Activated CD4-positive, alpha-beta T cell treated with anti-CD3 and anti-CD28 coated beads, Interleukin-2, amount 50 U/mL, for 24 hours (primary cell): ENCODE measurements at regions not wholly inside any gene's neighbourhood (a gene's known extent, or its start where the extent isn't known, plus 50 kb on each side); places are given as distances from the start of the nearest gene placed in this dataset.

Experiments used
- DNase-seq, 2 donors: peaks; one replicate each; pipeline ENCODE4 v3.0.0-alpha.2; 2020; ENCODE audit warnings: low read depth in 1 of 2, low spot score in 1 of 2

GRCh38 chr15:77823736-77824135 is 191.0 kb upstream of the LINGO1 start:
- no peak for DNase-seq

GRCh38 chr15:77822631-77823230 is 190.0 kb upstream of the LINGO1 start:
- no peak for DNase-seq

GRCh38 chr15:77821959-77822256 is 189.2 kb upstream of the LINGO1 start:
- no peak for DNase-seq

DNA sequence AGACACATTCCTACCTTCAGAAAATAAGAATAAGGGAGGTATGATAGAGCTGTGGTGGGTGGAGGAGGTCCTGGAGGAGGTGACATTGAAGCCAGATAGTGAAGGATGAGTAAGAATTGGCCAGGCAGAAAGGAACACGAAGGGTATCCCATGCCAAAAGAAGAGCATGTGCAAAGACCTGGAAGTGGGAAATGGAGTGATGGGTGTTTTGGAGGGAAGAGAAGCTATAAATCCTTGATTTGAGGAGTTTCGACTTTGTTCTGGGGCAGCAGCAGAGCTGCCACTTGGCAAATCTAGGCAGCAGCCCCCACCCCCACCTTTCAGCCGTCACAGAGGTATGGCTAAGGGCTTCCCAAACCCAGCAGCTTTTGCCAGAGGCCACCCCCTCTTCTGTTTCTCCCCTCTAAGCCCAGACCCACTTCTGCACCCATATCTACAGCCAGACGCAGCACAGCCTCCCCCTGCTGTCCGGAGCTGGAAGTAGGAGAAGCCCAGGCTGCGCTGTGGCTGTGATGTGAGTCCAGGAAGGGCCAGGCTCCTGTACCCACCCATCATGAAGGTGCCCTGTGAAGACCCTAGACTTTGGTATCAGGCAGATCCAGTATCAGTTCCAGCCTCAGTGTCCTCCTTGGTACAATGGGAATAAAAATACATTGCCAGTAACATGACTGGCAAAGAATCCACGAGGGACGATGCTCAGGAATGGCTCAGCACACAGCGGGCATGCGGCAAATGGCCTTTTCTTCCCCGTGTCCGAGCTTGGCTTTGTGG is 188.7 kb upstream of the LINGO1 start:
- no peak for DNase-seq

- DNase-seq = no peak
Measured at GRCh38 chr15:77819851-77820728, 187.4 kb upstream of the LINGO1 start.

DNA sequence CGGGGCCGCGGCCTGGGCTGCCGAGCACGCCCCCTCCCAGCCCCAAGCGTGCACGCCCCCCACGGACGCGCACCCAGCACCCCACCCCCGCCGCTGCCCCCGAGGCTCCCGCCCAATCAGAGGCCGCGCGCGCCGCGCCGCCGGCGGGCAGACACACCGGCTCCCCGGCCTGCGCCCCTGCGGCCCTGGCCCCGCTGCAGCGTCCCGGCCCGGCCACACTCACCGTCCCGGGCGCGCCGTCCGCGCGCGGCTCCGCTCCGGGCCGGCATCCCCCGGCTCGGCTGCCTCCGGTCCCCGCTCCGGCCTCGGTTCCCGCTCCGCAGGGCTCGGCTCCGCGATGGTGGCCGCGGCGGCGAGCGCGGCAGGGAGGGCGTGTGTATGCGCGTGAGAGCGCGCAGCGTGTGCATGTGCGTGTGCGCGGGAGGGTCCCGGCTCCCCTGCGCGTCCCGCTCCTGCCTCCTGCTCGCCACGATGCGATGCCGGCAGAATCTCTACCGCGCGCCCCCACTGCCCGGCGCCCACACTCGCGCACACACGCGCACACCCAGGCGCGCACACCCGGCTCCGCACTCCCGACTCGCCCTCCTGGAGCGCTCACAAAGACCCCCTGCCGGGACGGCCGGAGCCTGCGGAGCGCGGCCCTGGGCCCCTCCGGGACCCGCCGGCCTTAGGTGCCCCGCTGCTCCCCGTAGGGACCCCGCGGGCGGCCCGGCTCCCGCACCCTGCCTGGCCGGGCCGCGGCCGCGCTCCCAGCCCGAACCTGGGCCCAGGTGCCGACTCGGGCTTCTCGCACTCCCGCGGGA is 186.5 kb upstream of the LINGO1 start:
- no peak for DNase-seq

GRCh38 chr15:77818484-77819047 is 185.9 kb upstream of the LINGO1 start:
- no peak for DNase-seq

DNA sequence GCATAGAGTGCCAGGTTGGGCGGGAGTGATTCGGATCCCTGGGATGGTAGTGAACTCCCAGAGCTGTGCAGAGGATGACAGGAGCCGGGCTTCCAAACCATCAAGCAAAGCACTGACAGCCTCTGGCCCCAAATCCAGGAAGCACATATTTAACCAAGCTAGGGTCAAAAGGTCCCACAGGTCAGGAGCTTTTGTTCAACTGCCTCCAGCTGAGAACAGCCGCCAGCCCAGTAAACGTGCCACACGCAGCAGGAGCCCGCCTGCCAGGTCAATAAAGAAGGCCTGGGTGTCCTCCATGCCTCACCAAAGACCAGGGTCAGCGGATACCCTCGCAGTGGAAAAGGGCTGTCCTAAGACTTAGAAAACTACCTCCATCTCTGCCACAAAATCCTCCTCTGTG is 184.7 kb upstream of the LINGO1 start:
- DNase-seq = no peak

DNA sequence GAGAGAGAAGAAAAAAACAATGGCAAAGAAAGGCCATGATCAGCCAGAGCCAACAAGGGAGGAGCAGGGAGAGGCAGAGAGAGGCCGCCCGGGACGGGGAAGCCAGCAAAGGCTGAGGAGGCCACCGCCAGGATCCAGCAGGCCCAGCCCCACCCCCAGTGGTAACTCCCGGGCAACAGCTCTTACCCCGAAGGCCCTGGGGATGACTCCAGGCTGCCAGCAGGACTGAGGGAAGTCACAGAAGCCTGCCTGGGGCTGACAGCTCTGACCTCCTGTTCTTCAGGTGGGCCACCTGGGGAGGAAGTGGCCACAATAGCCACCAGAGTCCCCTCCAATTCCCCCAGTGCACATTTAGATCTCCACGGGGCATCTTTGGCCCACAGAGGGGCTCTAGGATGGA is 184.3 kb upstream of the LINGO1 start:
- DNase-seq = no peak

- no peak for DNase-seq
Measured at GRCh38 chr15:77815015-77815414, 182.3 kb upstream of the LINGO1 start.

- DNase-seq = no peak
Measured at GRCh38 chr15:77812664-77813063, 180.0 kb upstream of the LINGO1 start.

DNA sequence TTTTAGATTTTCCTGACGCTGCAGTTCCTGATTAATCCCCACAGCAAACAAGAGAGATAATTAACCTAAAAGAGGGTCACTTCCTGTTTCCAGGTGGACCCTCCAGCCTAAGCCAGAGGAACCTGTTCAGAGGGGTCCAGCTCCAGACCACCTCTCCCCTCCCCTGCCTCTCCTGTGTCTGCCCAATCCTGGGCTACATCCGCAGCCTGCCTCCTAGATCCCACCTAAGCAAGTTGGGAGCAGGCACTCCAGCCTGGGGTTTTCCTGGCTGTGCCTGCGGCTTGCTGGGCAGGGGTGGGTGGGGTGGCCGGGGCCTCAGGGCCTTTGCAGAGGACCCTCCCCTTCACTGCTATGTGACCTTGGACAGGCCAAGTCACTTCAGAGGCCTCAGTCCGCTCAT is 178.6 kb upstream of the LINGO1 start:
- no peak for DNase-seq

- DNase-seq = no peak
Measured at GRCh38 chr15:77810130-77810571, 177.4 kb upstream of the LINGO1 start.

- DNase-seq = no peak
Measured at GRCh38 chr15:77808581-77809177, 176.0 kb upstream of the LINGO1 start.

GRCh38 chr15:77808075-77808474 is 175.4 kb upstream of the LINGO1 start:
- no peak for DNase-seq

- no peak for DNase-seq
Measured at GRCh38 chr15:77807611-77808010, 174.9 kb upstream of the LINGO1 start.

- no peak for DNase-seq
Measured at GRCh38 chr15:77807115-77807514, 174.4 kb upstream of the LINGO1 start.

- DNase-seq = no peak
Measured at GRCh38 chr15:77804210-77804609, 171.5 kb upstream of the LINGO1 start.

DNA sequence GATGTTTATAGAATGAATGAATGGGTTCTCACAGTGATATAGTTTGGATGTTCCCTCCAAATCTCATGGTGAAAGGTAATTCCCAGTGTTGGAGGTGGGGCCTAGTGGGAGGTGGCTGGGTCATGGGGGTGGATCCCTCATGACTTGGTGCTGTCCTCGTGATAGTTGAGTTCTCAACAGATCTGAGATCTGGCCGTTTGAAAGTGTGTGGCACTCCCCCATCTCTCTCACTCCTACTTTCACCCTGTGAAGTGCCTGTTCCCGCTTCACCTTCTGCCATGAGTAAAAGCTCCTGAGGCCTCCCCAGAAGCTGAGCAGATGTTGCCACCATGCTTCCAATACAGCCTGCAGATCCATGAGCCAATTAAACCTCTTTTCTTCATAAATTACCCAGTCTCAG is 170.8 kb upstream of the LINGO1 start:
- no peak for DNase-seq

GRCh38 chr15:77800305-77800704 is 167.6 kb upstream of the LINGO1 start:
- DNase-seq = no peak

GRCh38 chr15:77798847-77799246 is 166.1 kb upstream of the LINGO1 start:
- DNase-seq = no peak
